OCI-LY7 (cell line): ENCODE measurements at regions not wholly inside any gene's neighbourhood (a gene's known extent, or its start where the extent isn't known, plus 50 kb on each side); places are given as distances from the start of the nearest gene placed in this dataset.
"Not testable (repeated sequence)": the region's sequence is repeated elsewhere in the genome, so short reads cannot be mapped to it uniquely, and the experiment has no call there.

Source experiments
- CTCF ChIP-seq: fragments of 200-600 bp; sonication (generic); conservative IDR thresholded peaks from 2 replicates; pipeline ENCODE4 v1.5.1; 2014; ENCODE audit warnings: mild to moderate bottlenecking, antibody characterized with exemption, low read length, moderate library complexity, mixed read lengths
- EZH2phosphoT487 ChIP-seq: fragments of 200-600 bp; sonication (generic); IDR thresholded peaks from 2 replicates; pipeline ENCODE4 v1.6.1; 2018; ENCODE audit warnings: low read depth, borderline replicate concordance, mild to moderate bottlenecking, mixed run types, antibody characterized with exemption, low read length, moderate library complexity, mixed read lengths

GRCh38 chr13:68527167-68527566 is 1297.0 kb upstream of the PCDH9 start:
- not testable (repeated sequence) for TF ChIP-seq CTCF, EZH2phosphoT487
